ENCODE measurements at regions not wholly inside any gene's neighbourhood (a gene's known extent, or its start where the extent isn't known, plus 50 kb on each side); places are given as distances from the start of the nearest gene placed in this dataset.
"Not testable (repeated sequence)": the region's sequence is repeated elsewhere in the genome, so short reads cannot be mapped to it uniquely, and the experiment has no call there.

- Mint-ChIP-seq H3K4me1 (no peaks in the 10 kb centered on the region), H3K36me3 (no peaks in the 10 kb centered on the region), H3K27me3 (no peaks in the 10 kb centered on the region), H3K4me3 (no peak overlapping the region), H3K9me3 (peaks cover 4 to 48% (median 8%) of the 10 kb centered on the region in 7 donors), H3K27ac (no peak overlapping the region)
- no peak overlapping the region for H3K4me3 ChIP-seq (ENCODE audit: low read depth, low read length)
- H3K9me3 ChIP-seq (ENCODE audit: control insufficient read depth in 2 of 2, low read length in 2 of 2), result peaks cover 0 to 7% of the 10 kb centered on the region in 2 experiments
- no peak overlapping the region for H3K27ac ChIP-seq (ENCODE audit: insufficient read depth, low read length, poor library complexity, severe bottlenecking)
- no peaks in the 10 kb centered on the region for H3K4me1 ChIP-seq (ENCODE audit: control insufficient read depth, insufficient read depth, low read length, poor library complexity, severe bottlenecking)
- no peak for ATAC-seq (ENCODE audit: low read depth in 2 of 2)
- no peaks in the 10 kb centered on the region for H3K27me3 ChIP-seq (ENCODE audit: control insufficient read depth, insufficient read depth, low read length)
- DNase-seq, result no peak
- no peaks in the 10 kb centered on the region for H3K36me3 ChIP-seq (ENCODE audit: control insufficient read depth, insufficient read depth, low read length)
Measured at GRCh38 chr16:60811051-60811608, 1225.1 kb downstream of the CDH8 start.

- Mint-ChIP-seq H3K27me3 (no peaks in the 10 kb centered on the region), H3K36me3 (no peaks in the 10 kb centered on the region), H3K4me3 (no peak overlapping the region), H3K9me3 (peaks cover 5 to 43% (median 9%) of the 10 kb centered on the region in 7 donors), H3K4me1 (no peaks in the 10 kb centered on the region), H3K27ac (no peak overlapping the region)
- no peaks in the 10 kb centered on the region for H3K4me1 ChIP-seq (ENCODE audit: control insufficient read depth, insufficient read depth, low read length, poor library complexity, severe bottlenecking)
- no peak overlapping the region for H3K27ac ChIP-seq (ENCODE audit: insufficient read depth, low read length, poor library complexity, severe bottlenecking)
- H3K9me3 ChIP-seq (ENCODE audit: control insufficient read depth in 2 of 2, low read length in 2 of 2), result no peaks in the 10 kb centered on the region
- no peaks in the 10 kb centered on the region for H3K27me3 ChIP-seq (ENCODE audit: control insufficient read depth, insufficient read depth, low read length)
- ATAC-seq (ENCODE audit: low read depth in 2 of 2) (no peak), DNase-seq (no peak)
- no peak overlapping the region for H3K4me3 ChIP-seq (ENCODE audit: low read depth, low read length)
- no peaks in the 10 kb centered on the region for H3K36me3 ChIP-seq (ENCODE audit: control insufficient read depth, insufficient read depth, low read length)
Measured at GRCh38 chr16:60810250-60810649, 1226.0 kb downstream of the CDH8 start.

- Mint-ChIP-seq H3K4me3 (no peak overlapping the region), H3K4me1 (no peaks in the 10 kb centered on the region), H3K36me3 (no peaks in the 10 kb centered on the region), H3K9me3 (peaks cover 3 to 39% (median 6%) of the 10 kb centered on the region in 7 donors), H3K27ac (no peak overlapping the region), H3K27me3 (no peaks in the 10 kb centered on the region)
- H3K27ac ChIP-seq (ENCODE audit: insufficient read depth, low read length, poor library complexity, severe bottlenecking), result no peak overlapping the region
- H3K27me3 ChIP-seq (ENCODE audit: control insufficient read depth, insufficient read depth, low read length), result no peaks in the 10 kb centered on the region
- H3K4me3 ChIP-seq (ENCODE audit: low read depth, low read length), result no peak overlapping the region
- no peaks in the 10 kb centered on the region for H3K36me3 ChIP-seq (ENCODE audit: control insufficient read depth, insufficient read depth, low read length)
- H3K9me3 ChIP-seq (ENCODE audit: control insufficient read depth in 2 of 2, low read length in 2 of 2), result peaks cover 5 to 15% of the 10 kb centered on the region in 2 experiments
- ATAC-seq (ENCODE audit: low read depth in 2 of 2) (no peak), DNase-seq (no peak)
- no peaks in the 10 kb centered on the region for H3K4me1 ChIP-seq (ENCODE audit: control insufficient read depth, insufficient read depth, low read length, poor library complexity, severe bottlenecking)
Measured at GRCh38 chr16:60792437-60792836, 1243.8 kb downstream of the CDH8 start.

- no peaks in the 10 kb centered on the region for H3K36me3 ChIP-seq (ENCODE audit: control insufficient read depth, insufficient read depth, low read length)
- no peaks in the 10 kb centered on the region for H3K27me3 Mint-ChIP-seq
Measured at GRCh38 chr16:60788631-60789030, 1247.6 kb downstream of the CDH8 start.

GRCh38 chr16:60776281-60776680, 1260.0 kb downstream of the CDH8 start:
- no peaks in the 10 kb centered on the region for H3K4me1 ChIP-seq (ENCODE audit: control insufficient read depth, insufficient read depth, low read length, poor library complexity, severe bottlenecking)
- H3K27me3 Mint-ChIP-seq, result no peaks in the 10 kb centered on the region
- no peaks in the 10 kb centered on the region for H3K36me3 ChIP-seq (ENCODE audit: control insufficient read depth, insufficient read depth, low read length)
- H3K4me1 Mint-ChIP-seq, result no peaks in the 10 kb centered on the region
- no peak overlapping the region for H3K4me3 Mint-ChIP-seq
- DNase-seq (no peak), ATAC-seq (ENCODE audit: low read depth in 2 of 2) (no peak)
- H3K4me3 ChIP-seq (ENCODE audit: low read depth, low read length), result no peak overlapping the region
- no peaks in the 10 kb centered on the region for H3K36me3 Mint-ChIP-seq
- H3K9me3 ChIP-seq (ENCODE audit: control insufficient read depth in 2 of 2, low read length in 2 of 2), result peaks cover 2 to 9% of the 10 kb centered on the region in 2 experiments
- H3K27ac ChIP-seq (ENCODE audit: insufficient read depth, low read length, poor library complexity, severe bottlenecking), result no peak overlapping the region
- H3K27me3 ChIP-seq (ENCODE audit: control insufficient read depth, insufficient read depth, low read length), result no peaks in the 10 kb centered on the region
- peaks cover 0 to 36% (median 10%) of the 10 kb centered on the region in 7 donors for H3K9me3 Mint-ChIP-seq
- H3K27ac Mint-ChIP-seq, result no peak overlapping the region

More at GRCh38 chr16:60788631-60789030, 1247.6 kb downstream of the CDH8 start:
- H3K9me3 Mint-ChIP-seq, result peaks cover 0 to 25% (median 5%) of the 10 kb centered on the region in 7 donors
- Histone ChIP-seq H3K4me3 (ENCODE audit: low read depth, low read length) (no peak overlapping the region), H3K9me3 (ENCODE audit: control insufficient read depth in 2 of 2, low read length in 2 of 2) (peaks cover 10 to 15% of the 10 kb centered on the region in 2 experiments), H3K27ac (ENCODE audit: insufficient read depth, low read length, poor library complexity, severe bottlenecking) (no peak overlapping the region), H3K4me1 (ENCODE audit: control insufficient read depth, insufficient read depth, low read length, poor library complexity, severe bottlenecking) (no peaks in the 10 kb centered on the region), H3K27me3 (ENCODE audit: control insufficient read depth, insufficient read depth, low read length) (no peaks in the 10 kb centered on the region)
- no peak overlapping the region for H3K27ac Mint-ChIP-seq
- ATAC-seq (ENCODE audit: low read depth in 2 of 2) (no peak), DNase-seq (no peak)
- no peaks in the 10 kb centered on the region for H3K4me1 Mint-ChIP-seq
- no peaks in the 10 kb centered on the region for H3K36me3 Mint-ChIP-seq
- no peak overlapping the region for H3K4me3 Mint-ChIP-seq

- Mint-ChIP-seq H3K36me3 (no peaks in the 10 kb centered on the region), H3K27ac (no peak overlapping the region), H3K9me3 (peaks cover 4 to 38% (median 14%) of the 10 kb centered on the region in 7 donors), H3K4me1 (no peaks in the 10 kb centered on the region), H3K27me3 (no peaks in the 10 kb centered on the region), H3K4me3 (no peak overlapping the region)
- Histone ChIP-seq H3K9me3 (ENCODE audit: control insufficient read depth in 2 of 2, low read length in 2 of 2) (peaks cover 8 to 13% of the 10 kb centered on the region in 2 experiments), H3K4me1 (ENCODE audit: control insufficient read depth, insufficient read depth, low read length, poor library complexity, severe bottlenecking) (no peaks in the 10 kb centered on the region), H3K36me3 (ENCODE audit: control insufficient read depth, insufficient read depth, low read length) (no peaks in the 10 kb centered on the region), H3K4me3 (ENCODE audit: low read depth, low read length) (no peak overlapping the region), H3K27me3 (ENCODE audit: control insufficient read depth, insufficient read depth, low read length) (no peaks in the 10 kb centered on the region), H3K27ac (ENCODE audit: insufficient read depth, low read length, poor library complexity, severe bottlenecking) (no peak overlapping the region)
- ATAC-seq (ENCODE audit: low read depth in 2 of 2), result no peak
- DNase-seq, result no peak
Measured at GRCh38 chr16:60771138-60771537, 1265.1 kb downstream of the CDH8 start.

- H3K4me3 Mint-ChIP-seq; ATAC-seq (ENCODE audit: low read depth in 2 of 2); H3K36me3 Mint-ChIP-seq; H3K27me3 Mint-ChIP-seq; H3K27ac ChIP-seq (ENCODE audit: insufficient read depth, low read length, poor library complexity, severe bottlenecking); H3K27ac Mint-ChIP-seq; H3K4me3 ChIP-seq (ENCODE audit: low read depth, low read length); H3K4me1 ChIP-seq (ENCODE audit: control insufficient read depth, insufficient read depth, low read length, poor library complexity, severe bottlenecking); H3K4me1 Mint-ChIP-seq; DNase-seq; H3K27me3 ChIP-seq (ENCODE audit: control insufficient read depth, insufficient read depth, low read length); H3K36me3 ChIP-seq (ENCODE audit: control insufficient read depth, insufficient read depth, low read length): not testable (repeated sequence)
- H3K9me3 Mint-ChIP-seq, result peaks cover 4 to 40% (median 14%) of the 10 kb centered on the region in 7 donors
- peaks cover 8 to 15% of the 10 kb centered on the region in 2 experiments for H3K9me3 ChIP-seq (ENCODE audit: control insufficient read depth in 2 of 2, low read length in 2 of 2)
Measured at GRCh38 chr16:60770384-60770783, 1265.9 kb downstream of the CDH8 start.

- no peak for ATAC-seq (ENCODE audit: low read depth in 2 of 2)
Measured at GRCh38 chr16:60763869-60764268, 1272.4 kb downstream of the CDH8 start.

More at GRCh38 chr16:60763869-60764268, 1272.4 kb downstream of the CDH8 start:
- H3K4me1 ChIP-seq (ENCODE audit: control insufficient read depth, insufficient read depth, low read length, poor library complexity, severe bottlenecking), result no peaks in the 10 kb centered on the region
- Mint-ChIP-seq H3K4me3 (no peak overlapping the region), H3K27me3 (no peaks in the 10 kb centered on the region), H3K36me3 (no peaks in the 10 kb centered on the region), H3K27ac (no peak overlapping the region), H3K4me1 (no peaks in the 10 kb centered on the region), H3K9me3 (peaks cover 3 to 31% (median 5%) of the 10 kb centered on the region in 7 donors)
- H3K4me3 ChIP-seq (ENCODE audit: low read depth, low read length), result no peak overlapping the region
- H3K36me3 ChIP-seq (ENCODE audit: control insufficient read depth, insufficient read depth, low read length), result no peaks in the 10 kb centered on the region
- H3K9me3 ChIP-seq (ENCODE audit: control insufficient read depth in 2 of 2, low read length in 2 of 2), result peaks cover 4 to 20% of the 10 kb centered on the region in 2 experiments
- H3K27ac ChIP-seq (ENCODE audit: insufficient read depth, low read length, poor library complexity, severe bottlenecking), result no peak overlapping the region
- no peak for DNase-seq
- H3K27me3 ChIP-seq (ENCODE audit: control insufficient read depth, insufficient read depth, low read length), result no peaks in the 10 kb centered on the region

Measured in CD4-positive, CD25-positive, alpha-beta regulatory T cell (primary cell).